OCI-LY3 (cell line): ENCODE measurements at regions not wholly inside any gene's neighbourhood (a gene's known extent, or its start where the extent isn't known, plus 50 kb on each side); places are given as distances from the start of the nearest gene placed in this dataset.

Experiments
- H2AFZ ChIP-seq: fragments of 200-600, 300-600 bp; shearing (Covaris generic); 2 replicates; pipeline ENCODE4 v1.6.0; 2014; ENCODE audit warnings: antibody characterized with exemption, low read depth, low read length
- H3K27ac ChIP-seq: fragments of 200-600, 300-600 bp; sonication (generic); 2 replicates; pipeline ENCODE4 v1.5.1; 2014; ENCODE audit warnings: mild to moderate bottlenecking, low read length, moderate library complexity, mixed read lengths
- H3K27me3 ChIP-seq: fragments of 200-600, 300-600 bp; sonication (generic); 2 replicates; pipeline ENCODE4 v1.6.1; 2014; ENCODE audit warnings: low read depth, low read length, mixed read lengths
- H3K36me3 ChIP-seq: fragments of 200-600, 300-600 bp; sonication (generic); replicated peaks from 2 replicates; pipeline ENCODE3; 2014; ENCODE audit warnings: low read depth, low read length, mixed read lengths
- H3K4me1 ChIP-seq: fragments of 300-600, 200-600 bp; sonication (generic); 2 replicates; pipeline ENCODE4 v1.6.1; 2014; ENCODE audit warnings: low read length, mixed read lengths
- H3K4me2 ChIP-seq: fragments of 200-600, 300-600 bp; sonication (generic); 2 replicates; pipeline ENCODE4 v1.6.1; 2014; ENCODE audit warnings: low read length, mixed read lengths
- H3K4me3 ChIP-seq: fragments of 300-600, 200-600 bp; sonication (generic); 2 replicates; pipeline ENCODE4 v1.5.1; 2014; ENCODE audit warnings: antibody characterized with exemption, mild to moderate bottlenecking, low read length, moderate library complexity
- H3K79me2 ChIP-seq: fragments of 300-600, 200-600 bp; shearing (Covaris generic); 2 replicates; pipeline ENCODE4 v1.6.1; 2014; ENCODE audit warnings: mild to moderate bottlenecking, low read length, mixed read lengths
- H3K9ac ChIP-seq: fragments of 300-600, 200-600 bp; shearing (Covaris generic); 2 replicates; pipeline ENCODE4 v1.6.0; 2014; ENCODE audit warnings: mild to moderate bottlenecking, low read length, moderate library complexity
- H3K9me3 ChIP-seq: fragments of 200-600, 300-600 bp; shearing (Covaris generic); 2 replicates; pipeline ENCODE4 v1.6.1; 2014; ENCODE audit warnings: low read length, mixed read lengths; ENCODE audit not compliant: insufficient read depth
- H4K20me1 ChIP-seq: fragments of 200-600, 300-600 bp; sonication (generic); 2 replicates; pipeline ENCODE4 v1.6.1; 2016; ENCODE audit warnings: low read length, mixed read lengths; ENCODE audit not compliant: insufficient read depth
- CTCF ChIP-seq: fragments of 200-600, 300-600 bp; sonication (generic); IDR thresholded peaks from 2 replicates; pipeline ENCODE4 v1.5.1; 2014; ENCODE audit warnings: antibody characterized with exemption, low read length, low read depth
- EZH2phosphoT487 ChIP-seq: fragments of 200-600 bp; shearing (Covaris generic); IDR thresholded peaks from 2 replicates; pipeline ENCODE4 v1.6.1; 2018; ENCODE audit warnings: antibody characterized with exemption, mixed run types, low read depth

GRCh38 chr7:35499226-35499625 is 195.7 kb downstream of the HERPUD2 start:
- TF ChIP-seq EZH2phosphoT487 (no peak), CTCF (no peak)
- Histone ChIP-seq H3K4me2 (no peak overlapping the region), H3K9me3 (no peaks in the 10 kb centered on the region), H3K36me3 (no peaks in the 10 kb centered on the region), H3K27ac (no peak overlapping the region), H3K9ac (no peak overlapping the region), H3K79me2 (no peaks in the 10 kb centered on the region), H4K20me1 (no peaks in the 10 kb centered on the region), H3K27me3 (peaks cover 8% of the 10 kb centered on the region; the same call in 1 of the 2 replicates), H2AFZ (no peak overlapping the region), H3K4me1 (no peaks in the 10 kb centered on the region), H3K4me3 (no peak overlapping the region)

- Histone ChIP-seq H3K79me2 (no peaks in the 10 kb centered on the region), H3K27ac (no peak overlapping the region), H3K9me3 (no peaks in the 10 kb centered on the region), H3K4me1 (no peaks in the 10 kb centered on the region), H3K36me3 (no peaks in the 10 kb centered on the region), H3K4me3 (no peak overlapping the region), H3K9ac (no peak overlapping the region), H4K20me1 (no peaks in the 10 kb centered on the region), H3K27me3 (peaks cover 8% of the 10 kb centered on the region; the same call in 1 of the 2 replicates), H2AFZ (no peak overlapping the region), H3K4me2 (no peak overlapping the region)
- TF ChIP-seq EZH2phosphoT487 (no peak), CTCF (no peak)
Measured at GRCh38 chr7:35498416-35498815, 196.5 kb downstream of the HERPUD2 start.

- no peaks in the 10 kb centered on the region for H3K79me2 ChIP-seq
- H3K4me3 ChIP-seq: no peak overlapping the region
- H3K4me1 ChIP-seq: no peaks in the 10 kb centered on the region
- no peak overlapping the region for H3K4me2 ChIP-seq
- no peaks in the 10 kb centered on the region for H4K20me1 ChIP-seq
- no peak overlapping the region for H3K9ac ChIP-seq
- no peak overlapping the region for H3K27ac ChIP-seq
- TF ChIP-seq EZH2phosphoT487: no peak
- no peak for TF ChIP-seq CTCF
- H3K27me3 ChIP-seq: peaks cover 18% of the 10 kb centered on the region; the same call in 1 of the 2 replicates
- H2AFZ ChIP-seq: no peak overlapping the region
- no peaks in the 10 kb centered on the region for H3K36me3 ChIP-seq
- no peaks in the 10 kb centered on the region for H3K9me3 ChIP-seq
Measured at GRCh38 chr7:35495844-35496243, 199.1 kb downstream of the HERPUD2 start.

GRCh38 chr7:35495377-35495776 is 199.6 kb downstream of the HERPUD2 start:
- H2AFZ ChIP-seq: no peak overlapping the region
- H3K4me2 ChIP-seq: no peak overlapping the region
- H3K9ac ChIP-seq: no peak overlapping the region
- H3K79me2 ChIP-seq: no peaks in the 10 kb centered on the region
- no peaks in the 10 kb centered on the region for H3K36me3 ChIP-seq
- H3K4me1 ChIP-seq: no peaks in the 10 kb centered on the region
- no peak overlapping the region for H3K27ac ChIP-seq
- TF ChIP-seq CTCF (no peak), EZH2phosphoT487 (no peak)
- H3K9me3 ChIP-seq: no peaks in the 10 kb centered on the region
- no peaks in the 10 kb centered on the region for H4K20me1 ChIP-seq
- peaks cover 20% of the 10 kb centered on the region; the same call in 1 of the 2 replicates for H3K27me3 ChIP-seq
- no peak overlapping the region for H3K4me3 ChIP-seq
